NCI-H82 treated with DMSO at 0.1 percent for 48 hours (cell line): ENCODE measurements at regions not wholly inside any gene's neighbourhood (a gene's known extent, or its start where the extent isn't known, plus 50 kb on each side); places are given as distances from the start of the nearest gene placed in this dataset.
"Not testable (repeated sequence)": the region's sequence is repeated elsewhere in the genome, so short reads cannot be mapped to it uniquely, and the experiment has no call there.

ENCODE experiments used
- DNase-seq: peaks from one replicate; lab custom pipeline; 2025; ENCODE audit not compliant: unreplicated experiment; lab: John Stamatoyannopoulos, UW

GRCh38 chr18:42381236-42381635 lies 426.2 kb downstream of the PIK3C3 start:
- DNase-seq: not testable (repeated sequence)

- no peak for DNase-seq
Observed at GRCh38 chr18:42392416-42392815, 437.4 kb downstream of the PIK3C3 start.

GRCh38 chr18:42392926-42393325 lies 437.9 kb downstream of the PIK3C3 start:
- no peak for DNase-seq

- DNase-seq: no peak
Observed at GRCh38 chr18:42394238-42394637, 439.2 kb downstream of the PIK3C3 start.

GRCh38 chr18:42401131-42401673 lies 446.2 kb downstream of the PIK3C3 start:
- no peak for DNase-seq

- no peak for DNase-seq
Observed at GRCh38 chr18:42404151-42404550, 449.1 kb downstream of the PIK3C3 start.

GRCh38 chr18:42409005-42409404 lies 454.0 kb downstream of the PIK3C3 start:
- no peak for DNase-seq

- DNase-seq: no peak
Observed at GRCh38 chr18:42412281-42412680, 457.2 kb downstream of the PIK3C3 start.

- no peak for DNase-seq
Observed at GRCh38 chr18:42412896-42413295, 457.9 kb downstream of the PIK3C3 start.

- no peak for DNase-seq
Observed at GRCh38 chr18:42413870-42414269, 458.8 kb downstream of the PIK3C3 start.

GRCh38 chr18:42414756-42415454 lies 459.9 kb downstream of the PIK3C3 start:
- DNase-seq: no peak

GRCh38 chr18:42417189-42417588 lies 462.2 kb downstream of the PIK3C3 start:
- no peak for DNase-seq

GRCh38 chr18:42418121-42418520 lies 463.1 kb downstream of the PIK3C3 start:
- DNase-seq: no peak

- no peak for DNase-seq
Observed at GRCh38 chr18:42425025-42425424, 470.0 kb downstream of the PIK3C3 start.

- DNase-seq: no peak
Observed at GRCh38 chr18:42426496-42427015, 471.5 kb downstream of the PIK3C3 start.

- DNase-seq: no peak
Observed at GRCh38 chr18:42429196-42429595, 474.2 kb downstream of the PIK3C3 start.

GRCh38 chr18:42436222-42436765 lies 481.3 kb downstream of the PIK3C3 start:
- no peak for DNase-seq

GRCh38 chr18:42437001-42437400 lies 482.0 kb downstream of the PIK3C3 start:
- DNase-seq: no peak

GRCh38 chr18:42437646-42438045 lies 482.6 kb downstream of the PIK3C3 start:
- DNase-seq: no peak

- no peak for DNase-seq
Observed at GRCh38 chr18:42442656-42443055, 487.6 kb downstream of the PIK3C3 start.

- no peak for DNase-seq
Observed at GRCh38 chr18:42444349-42444748, 489.3 kb downstream of the PIK3C3 start.

- no peak for DNase-seq
Observed at GRCh38 chr18:42445359-42445758, 490.3 kb downstream of the PIK3C3 start.
